WTC11 (cell line): ENCODE measurements at regions not wholly inside any gene's neighbourhood (a gene's known extent, or its start where the extent isn't known, plus 50 kb on each side); places are given as distances from the start of the nearest gene placed in this dataset.
A peak's percentile ranks its signal among the peaks of the same experiment; 100 is the strongest.
"Not testable (repeated sequence)": the region's sequence is repeated elsewhere in the genome, so short reads cannot be mapped to it uniquely, and the experiment has no call there.

Source experiments
- ATAC-seq: fragments of 200-7000 bp; cut with Tn5 transposase; 2 replicates; pipeline ENCODE4 v1.10.0; 2021; ENCODE audit warnings: mild to moderate bottlenecking, moderate library complexity
- CTCF ChIA-PET: fragments of 300-600 bp; sonication (Branson Sonifier 250); formaldehyde crosslinking; loops from one replicate; lab custom pipeline; 2021; ENCODE audit warnings: antibody characterized with exemption; lab: Charles Lee
- POLR2A ChIA-PET: fragments of 350-600 bp; sonication (Branson Sonifier 250); formaldehyde crosslinking; loops from one replicate; lab custom pipeline; 2021; ENCODE audit warnings: antibody characterized with exemption; lab: Charles Lee
- DNase-seq: peaks from one replicate; pipeline ENCODE4 v3.0.0; 2021; ENCODE audit warnings: low spot score
- H3K27ac Mint-ChIP-seq: 2 replicates; pipeline ENCODE4 v1.8.0; 2021; ENCODE audit warnings: mixed read lengths
- H3K27me3 Mint-ChIP-seq: 2 replicates; pipeline ENCODE4 v1.8.0; 2021; ENCODE audit warnings: low read depth, mild to moderate bottlenecking, moderate library complexity, mixed read lengths
- H3K36me3 Mint-ChIP-seq: 2 replicates; pipeline ENCODE4 v1.8.0; 2021; ENCODE audit warnings: mixed read lengths
- H3K4me1 Mint-ChIP-seq: 2 replicates; pipeline ENCODE4 v1.8.0; 2022; ENCODE audit warnings: mixed read lengths
- H3K4me3 Mint-ChIP-seq: 2 replicates; pipeline ENCODE4 v1.8.0; 2021; ENCODE audit warnings: mild to moderate bottlenecking, moderate library complexity, mixed read lengths
- H3K9me3 Mint-ChIP-seq: 2 replicates; pipeline ENCODE4 v1.8.0; 2021; ENCODE audit warnings: mixed read lengths
- ATF1 ChIP-seq: sonication (generic); formaldehyde crosslinking; IDR thresholded peaks from 2 replicates; pipeline ENCODE4 v1.8.1; 2023; ENCODE audit warnings: mild to moderate bottlenecking, moderate library complexity, missing genetic modification reagents
- CREB1 ChIP-seq: sonication (generic); formaldehyde crosslinking; IDR thresholded peaks from 2 replicates; pipeline ENCODE4 v1.8.0; 2023; ENCODE audit warnings: mild to moderate bottlenecking, missing genetic modification reagents
- EMX1 ChIP-seq: fragments of 250-450 bp; sonication (Bioruptor Pico); IDR thresholded peaks from 2 replicates; pipeline ENCODE4 v1.8.0; 2021; ENCODE audit warnings: mild to moderate bottlenecking
- FOXP1 ChIP-seq: sonication (generic); formaldehyde crosslinking; IDR thresholded peaks from 2 replicates; pipeline ENCODE4 v1.8.0; 2022; ENCODE audit warnings: missing genetic modification reagents, mild to moderate bottlenecking, moderate library complexity, borderline replicate concordance
- GRHL2 ChIP-seq: fragments of 250-450 bp; sonication (Bioruptor Pico); IDR thresholded peaks from 2 replicates; pipeline ENCODE4 v1.8.0; 2022; ENCODE audit warnings: mild to moderate bottlenecking, moderate library complexity; ENCODE audit not compliant: insufficient replicate concordance, severe bottlenecking
- HMGA2 ChIP-seq: fragments of 250-450 bp; sonication (Bioruptor Pico); IDR thresholded peaks from 2 replicates; pipeline ENCODE4 v1.4.0; 2021; ENCODE audit warnings: mild to moderate bottlenecking, moderate library complexity
- TEAD1 ChIP-seq: sonication (generic); formaldehyde crosslinking; IDR thresholded peaks from 2 replicates; pipeline ENCODE4 v1.8.0; 2022; ENCODE audit warnings: mild to moderate bottlenecking, missing genetic modification reagents
- TEAD4 ChIP-seq: sonication (generic); formaldehyde crosslinking; IDR thresholded peaks from 2 replicates; pipeline ENCODE4 v1.8.0; 2022; ENCODE audit warnings: mild to moderate bottlenecking, missing genetic modification reagents
- ZNF121 ChIP-seq: sonication (generic); formaldehyde crosslinking; IDR thresholded peaks from 2 replicates; pipeline ENCODE4 v1.8.0; 2023; ENCODE audit warnings: missing genetic modification reagents
- ZNF219 ChIP-seq: sonication (generic); formaldehyde crosslinking; IDR thresholded peaks from 2 replicates; pipeline ENCODE4 v1.8.0; 2023; ENCODE audit warnings: missing genetic modification reagents, mild to moderate bottlenecking, borderline replicate concordance
- TF ChIP-seq, protein P1 (sequence below): fragments of 200-600 bp; IDR thresholded peaks from 2 replicates; pipeline ENCODE4 v1.8.0; 2022; ENCODE audit warnings: antibody characterized with exemption
- TF ChIP-seq, protein P2 (sequence below): fragments of 250-450 bp; sonication (Bioruptor Pico); IDR thresholded peaks from 2 replicates; pipeline ENCODE4 v2.1.2; 2022; ENCODE audit warnings: mild to moderate bottlenecking, moderate library complexity
- TF ChIP-seq, protein P3 (sequence below): sonication (generic); formaldehyde crosslinking; IDR thresholded peaks from 2 replicates; pipeline ENCODE4 v1.8.1; 2023; ENCODE audit warnings: mild to moderate bottlenecking, moderate library complexity, missing genetic modification reagents
- TF ChIP-seq, protein P4 (sequence below): sonication (generic); formaldehyde crosslinking; IDR thresholded peaks from 2 replicates; pipeline ENCODE4 v1.8.1; 2022; ENCODE audit warnings: mild to moderate bottlenecking, moderate library complexity, missing genetic modification reagents

DNA sequence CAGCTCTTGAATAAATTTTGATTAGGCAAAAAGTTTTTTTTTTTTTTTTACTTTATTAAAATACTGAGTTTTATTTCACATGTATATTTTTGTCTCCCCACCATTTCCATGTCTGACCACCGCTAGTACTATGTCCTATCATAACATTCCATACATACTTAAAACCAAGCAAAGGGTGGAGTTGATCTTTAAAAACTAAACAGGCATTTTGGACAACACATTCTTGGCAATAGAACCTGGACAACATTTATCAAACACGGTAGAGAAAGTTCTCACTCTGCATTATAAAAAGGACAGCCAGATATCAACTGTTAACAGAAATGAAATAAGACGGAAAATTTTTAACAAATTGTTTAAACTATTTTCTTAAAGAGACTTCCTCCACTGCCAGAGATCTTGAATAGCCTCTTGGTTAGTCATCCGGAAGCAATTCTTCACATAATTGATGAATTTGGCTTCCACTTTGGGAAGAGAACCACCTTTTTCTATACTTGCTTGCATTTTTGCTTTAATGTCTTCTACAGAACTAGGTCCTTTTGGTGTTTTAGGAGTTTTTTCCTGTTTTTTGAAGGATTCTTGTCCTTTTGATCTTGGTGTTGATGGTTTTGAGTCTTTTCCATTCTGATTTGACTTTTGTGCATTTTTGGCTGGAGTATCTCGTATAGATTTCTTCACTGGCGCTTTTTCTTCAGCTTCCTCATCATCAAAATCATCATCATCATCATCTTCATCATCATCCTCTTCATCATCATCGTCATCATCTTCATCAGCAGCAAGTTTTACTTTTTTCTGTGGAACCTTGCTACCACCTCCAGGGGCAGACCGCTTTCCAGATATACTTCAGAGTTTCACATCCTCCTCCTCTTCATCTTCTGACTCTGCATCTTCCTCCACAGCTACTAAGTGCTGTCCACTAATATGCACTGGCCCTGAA lies 58.7 kb downstream of the POU5F2 start:
- H3K4me3 Mint-ChIP-seq, POLR2A ChIA-PET, H3K27ac Mint-ChIP-seq, H3K27me3 Mint-ChIP-seq, ATAC-seq, H3K36me3 Mint-ChIP-seq, DNase-seq, H3K9me3 Mint-ChIP-seq: not testable (repeated sequence)
- H3K4me1 Mint-ChIP-seq: peaks cover 11% of the 10 kb centered on the region
- CTCF ChIA-PET: interaction anchor here (0.6 to 1.2 kb wide), 3 partner anchors 100 to 1006 kb away, joined by 3 read pairs; partner anchors contain the start of gene NR2F1

DNA sequence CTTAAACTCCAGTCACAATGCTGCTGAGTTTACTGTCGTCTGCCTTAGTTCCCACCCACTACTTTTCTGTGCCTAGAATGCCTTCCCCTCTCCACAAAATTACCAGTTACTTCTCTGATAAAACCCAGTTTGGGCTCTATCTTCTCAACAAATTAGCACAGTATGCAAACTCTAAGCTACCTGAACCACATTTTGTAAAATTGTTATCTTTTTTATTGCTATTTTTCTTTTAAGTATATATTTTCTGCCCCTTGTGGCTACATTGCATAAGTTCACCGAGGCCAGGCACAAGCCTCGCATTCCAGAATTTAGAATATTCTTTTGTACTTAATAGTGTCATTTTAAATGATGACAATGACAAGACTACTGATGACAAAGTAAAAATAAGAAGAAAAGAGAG lies 60.0 kb downstream of the POU5F2 start:
- ChIA-PET POLR2A (no interaction called here), CTCF (interaction anchor here (0.8 to 1.2 kb wide), 2 partner anchors 98 to 120 kb away, joined by 3 read pairs; partner anchors contain the start of gene NR2F1)
- H3K4me3 Mint-ChIP-seq: no peak overlapping the region
- DNase-seq (no peak), ATAC-seq (peak; percentile 33; the same call in 1 of the 2 replicates)
- no peaks in the 10 kb centered on the region for H3K27me3 Mint-ChIP-seq
- H3K4me1 Mint-ChIP-seq: peaks cover 23% of the 10 kb centered on the region
- H3K9me3 Mint-ChIP-seq: peaks cover under 1% of the 10 kb centered on the region
- TF ChIP-seq EMX1 (CRISPR knock-in tag): no peak
- TF ChIP-seq, protein P1, sequence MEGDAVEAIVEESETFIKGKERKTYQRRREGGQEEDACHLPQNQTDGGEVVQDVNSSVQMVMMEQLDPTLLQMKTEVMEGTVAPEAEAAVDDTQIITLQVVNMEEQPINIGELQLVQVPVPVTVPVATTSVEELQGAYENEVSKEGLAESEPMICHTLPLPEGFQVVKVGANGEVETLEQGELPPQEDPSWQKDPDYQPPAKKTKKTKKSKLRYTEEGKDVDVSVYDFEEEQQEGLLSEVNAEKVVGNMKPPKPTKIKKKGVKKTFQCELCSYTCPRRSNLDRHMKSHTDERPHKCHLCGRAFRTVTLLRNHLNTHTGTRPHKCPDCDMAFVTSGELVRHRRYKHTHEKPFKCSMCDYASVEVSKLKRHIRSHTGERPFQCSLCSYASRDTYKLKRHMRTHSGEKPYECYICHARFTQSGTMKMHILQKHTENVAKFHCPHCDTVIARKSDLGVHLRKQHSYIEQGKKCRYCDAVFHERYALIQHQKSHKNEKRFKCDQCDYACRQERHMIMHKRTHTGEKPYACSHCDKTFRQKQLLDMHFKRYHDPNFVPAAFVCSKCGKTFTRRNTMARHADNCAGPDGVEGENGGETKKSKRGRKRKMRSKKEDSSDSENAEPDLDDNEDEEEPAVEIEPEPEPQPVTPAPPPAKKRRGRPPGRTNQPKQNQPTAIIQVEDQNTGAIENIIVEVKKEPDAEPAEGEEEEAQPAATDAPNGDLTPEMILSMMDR: peak; percentile 34; the same call in 1 of the 2 replicates
- H3K27ac Mint-ChIP-seq: no peak overlapping the region; the same call in 1 of the 2 replicates
- H3K36me3 Mint-ChIP-seq: no peaks in the 10 kb centered on the region

DNA sequence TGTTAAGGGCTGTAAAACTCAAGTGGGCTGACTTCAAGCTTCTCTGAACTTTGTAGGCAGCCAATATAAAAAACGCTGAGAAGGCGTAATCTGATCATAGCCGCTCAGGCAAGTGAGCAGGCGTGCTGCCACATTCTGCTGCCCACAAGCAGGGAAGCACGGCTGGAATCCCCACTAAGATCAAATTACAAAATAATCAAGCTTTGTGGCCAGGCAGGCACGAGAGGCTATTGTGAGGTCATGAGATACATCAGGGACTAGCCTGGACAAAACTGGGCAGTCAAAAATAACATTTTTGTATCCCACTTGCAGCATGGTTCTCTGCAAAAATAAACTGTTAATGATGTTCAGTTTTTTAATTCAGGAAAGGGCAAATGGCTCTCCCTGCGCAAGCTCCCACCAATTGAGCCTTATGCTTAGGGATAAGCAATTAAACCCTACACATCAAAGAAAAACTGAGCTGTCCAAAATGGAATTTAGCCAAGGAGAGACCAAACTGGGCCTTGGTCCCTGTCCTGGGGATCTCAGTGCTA lies 64.0 kb downstream of the POU5F2 start:
- CTCF ChIA-PET: interaction anchor here (1.6 kb wide), 1 partner anchor 124 kb away, joined by 4 read pairs; no protein-coding TSS in a partner anchor
- H3K4me3 Mint-ChIP-seq: peak overlapping the region; percentile 24

DNA sequence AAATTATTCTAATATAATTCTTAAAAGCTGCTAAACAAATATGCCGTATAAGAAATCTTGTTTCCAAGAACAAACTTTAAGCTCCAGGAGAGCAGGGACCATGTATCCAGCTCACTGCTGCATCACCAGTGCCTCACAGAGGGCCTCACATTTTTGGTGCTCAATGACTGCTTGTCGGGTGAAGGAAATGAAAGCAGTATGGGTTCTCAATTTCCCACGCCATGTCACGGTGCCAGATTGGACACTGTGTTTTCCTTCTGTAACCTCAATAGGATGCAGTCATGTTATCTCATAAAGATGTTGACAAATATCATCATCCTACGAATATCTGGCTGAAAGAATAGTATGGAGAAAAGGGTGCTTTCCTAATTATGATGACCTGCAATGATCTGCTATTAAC lies 64.7 kb downstream of the POU5F2 start:
- H3K36me3 Mint-ChIP-seq: no peaks in the 10 kb centered on the region
- TF ChIP-seq, protein P2, sequence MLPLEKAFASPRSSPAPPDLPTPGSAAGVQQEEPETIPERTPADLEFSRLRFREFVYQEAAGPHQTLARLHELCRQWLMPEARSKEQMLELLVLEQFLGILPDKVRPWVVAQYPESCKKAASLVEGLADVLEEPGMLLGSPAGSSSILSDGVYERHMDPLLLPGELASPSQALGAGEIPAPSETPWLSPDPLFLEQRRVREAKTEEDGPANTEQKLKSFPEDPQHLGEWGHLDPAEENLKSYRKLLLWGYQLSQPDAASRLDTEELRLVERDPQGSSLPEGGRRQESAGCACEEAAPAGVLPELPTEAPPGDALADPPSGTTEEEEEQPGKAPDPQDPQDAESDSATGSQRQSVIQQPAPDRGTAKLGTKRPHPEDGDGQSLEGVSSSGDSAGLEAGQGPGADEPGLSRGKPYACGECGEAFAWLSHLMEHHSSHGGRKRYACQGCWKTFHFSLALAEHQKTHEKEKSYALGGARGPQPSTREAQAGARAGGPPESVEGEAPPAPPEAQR (CRISPR knock-in tag): no peak
- TF ChIP-seq, protein P1: no peak
- TF ChIP-seq ZNF219 (CRISPR knock-in tag) (no peak), CREB1 (CRISPR knock-in tag) (no peak)
- 0 out of 2 replicates have a peak overlapping the region, but pooled peaks have one; percentile 10 for H3K4me3 Mint-ChIP-seq
- H3K9me3 Mint-ChIP-seq: no peaks in the 10 kb centered on the region
- no peak for ATAC-seq
- no peak for DNase-seq
- no peaks in the 10 kb centered on the region for H3K27me3 Mint-ChIP-seq
- H3K27ac Mint-ChIP-seq: 0 out of 2 replicates have a peak overlapping the region, but pooled peaks have one; percentile 65
- ChIA-PET CTCF (interaction anchor here (1.6 kb wide), 1 partner anchor 124 kb away, joined by 4 read pairs; no protein-coding TSS in a partner anchor), POLR2A (no interaction called here)
- peaks cover 28% of the 10 kb centered on the region for H3K4me1 Mint-ChIP-seq

More for the DNA sequence above, 64.0 kb downstream of the POU5F2 start:
- TF ChIP-seq TEAD1: peak; percentile 45; the same call in 1 of the 2 replicates
- no peak for TF ChIP-seq TEAD4
- TF ChIP-seq, protein P3, sequence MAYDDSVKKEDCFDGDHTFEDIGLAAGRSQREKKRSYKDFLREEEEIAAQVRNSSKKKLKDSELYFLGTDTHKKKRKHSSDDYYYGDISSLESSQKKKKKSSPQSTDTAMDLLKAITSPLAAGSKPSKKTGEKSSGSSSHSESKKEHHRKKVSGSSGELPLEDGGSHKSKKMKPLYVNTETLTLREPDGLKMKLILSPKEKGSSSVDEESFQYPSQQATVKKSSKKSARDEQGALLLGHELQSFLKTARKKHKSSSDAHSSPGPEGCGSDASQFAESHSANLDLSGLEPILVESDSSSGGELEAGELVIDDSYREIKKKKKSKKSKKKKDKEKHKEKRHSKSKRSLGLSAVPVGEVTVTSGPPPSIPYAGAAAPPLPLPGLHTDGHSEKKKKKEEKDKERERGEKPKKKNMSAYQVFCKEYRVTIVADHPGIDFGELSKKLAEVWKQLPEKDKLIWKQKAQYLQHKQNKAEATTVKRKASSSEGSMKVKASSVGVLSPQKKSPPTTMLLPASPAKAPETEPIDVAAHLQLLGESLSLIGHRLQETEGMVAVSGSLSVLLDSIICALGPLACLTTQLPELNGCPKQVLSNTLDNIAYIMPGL (CRISPR knock-in tag): no peak
- no peak for TF ChIP-seq ATF1 (CRISPR knock-in tag)
- TF ChIP-seq ZNF121 (CRISPR knock-in tag): no peak
- no peak for TF ChIP-seq FOXP1 (CRISPR knock-in tag)
- TF ChIP-seq, protein P4, sequence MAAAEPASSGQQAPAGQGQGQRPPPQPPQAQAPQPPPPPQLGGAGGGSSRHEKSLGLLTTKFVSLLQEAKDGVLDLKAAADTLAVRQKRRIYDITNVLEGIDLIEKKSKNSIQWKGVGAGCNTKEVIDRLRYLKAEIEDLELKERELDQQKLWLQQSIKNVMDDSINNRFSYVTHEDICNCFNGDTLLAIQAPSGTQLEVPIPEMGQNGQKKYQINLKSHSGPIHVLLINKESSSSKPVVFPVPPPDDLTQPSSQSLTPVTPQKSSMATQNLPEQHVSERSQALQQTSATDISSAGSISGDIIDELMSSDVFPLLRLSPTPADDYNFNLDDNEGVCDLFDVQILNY (CRISPR knock-in tag): no peak
- TF ChIP-seq HMGA2 (CRISPR knock-in tag): no peak
- no peak for TF ChIP-seq GRHL2
- no peaks in the 10 kb centered on the region for H3K9me3 Mint-ChIP-seq
- no peaks in the 10 kb centered on the region for H3K27me3 Mint-ChIP-seq
- ATAC-seq (peak; percentile 95), DNase-seq (peak; percentile 49)
- no peaks in the 10 kb centered on the region for H3K36me3 Mint-ChIP-seq
- H3K4me1 Mint-ChIP-seq: peaks cover 28% of the 10 kb centered on the region
- POLR2A ChIA-PET: no interaction called here
- H3K27ac Mint-ChIP-seq: peak overlapping the region; percentile 66; the same call in 1 of the 2 replicates
